ENCODE measurements at regions not wholly inside any gene's neighbourhood (a gene's known extent, or its start where the extent isn't known, plus 50 kb on each side); places are given as distances from the start of the nearest gene placed in this dataset.
A peak's percentile ranks its signal among the peaks of the same experiment; 100 is the strongest.

- Histone ChIP-seq H4K20me1 (ENCODE audit: insufficient read depth) (no peaks in the 10 kb centered on the region), H3K79me2 (replicated peaks; ENCODE audit: insufficient read depth, low read length) (no peaks in the 10 kb centered on the region), H3K9me2 (ENCODE audit: insufficient read depth, low read length) (no peaks in the 10 kb centered on the region), H3K27ac (ENCODE audit: low read length) (no peak overlapping the region), H2AFZ (ENCODE audit: low read depth, low read length) (no peak overlapping the region), H3K27me3 (ENCODE audit: insufficient read depth, low read depth, low read length) (no peaks in the 10 kb centered on the region), H3K4me3 (ENCODE audit: low read length) (no peak overlapping the region), H3K36me3 (ENCODE audit: insufficient read depth, low read length) (no peaks in the 10 kb centered on the region), H3F3A (ENCODE audit: insufficient read depth, low read length, poor library complexity, severe bottlenecking) (peaks cover 7% of the 10 kb centered on the region), H3K4me2 (ENCODE audit: low read length) (no peak overlapping the region), H3K9me3 (ENCODE audit: low read length) (no peaks in the 10 kb centered on the region), H3K9ac (ENCODE audit: low read length) (no peak overlapping the region)
- no peak for TF ChIP-seq EZH2 (IDR thresholded peaks at IDR 0.05; ENCODE audit: borderline replicate concordance, insufficient read depth, low read length, poor library complexity, severe bottlenecking)
- TF ChIP-seq TAF1 (IDR thresholded peaks at IDR 0.05; ENCODE audit: low read depth) = no peak
- no peak for TF ChIP-seq POLR2AphosphoS5 (IDR thresholded peaks at IDR 0.05)
- TF ChIP-seq RAD21 (conservative IDR thresholded peaks at IDR 0.05) = no peak
- no peak for TF ChIP-seq MXI1 (conservative IDR thresholded peaks at IDR 0.05; ENCODE audit: poor library complexity, severe bottlenecking)
- TF ChIP-seq CTCF (IDR thresholded peaks at IDR 0.05; ENCODE audit: poor library complexity, severe bottlenecking) = no peak
- no peak for TF ChIP-seq REST (IDR thresholded peaks at IDR 0.05; ENCODE audit: borderline replicate concordance)
- no peak for TF ChIP-seq EP300 (conservative IDR thresholded peaks at IDR 0.05; ENCODE audit: poor library complexity, severe bottlenecking)
- TF ChIP-seq SMC3 (conservative IDR thresholded peaks at IDR 0.05; ENCODE audit: poor library complexity) = no peak
Observed at GRCh38 chr12:98058213-98058612, 457.2 kb upstream of the TMPO start.

GRCh38 chr12:98058838-98059237 is 456.6 kb upstream of the TMPO start:
- Histone ChIP-seq H3K4me3 (ENCODE audit: low read length) (no peak overlapping the region), H3K27ac (ENCODE audit: low read length) (no peak overlapping the region), H3K9me2 (ENCODE audit: insufficient read depth, low read length) (no peaks in the 10 kb centered on the region), H3F3A (ENCODE audit: insufficient read depth, low read length, poor library complexity, severe bottlenecking) (peaks cover 7% of the 10 kb centered on the region), H4K20me1 (ENCODE audit: insufficient read depth) (no peaks in the 10 kb centered on the region), H3K9ac (ENCODE audit: low read length) (no peak overlapping the region), H3K4me2 (ENCODE audit: low read length) (no peak overlapping the region), H3K79me2 (replicated peaks; ENCODE audit: insufficient read depth, low read length) (no peaks in the 10 kb centered on the region), H3K9me3 (ENCODE audit: low read length) (no peaks in the 10 kb centered on the region), H3K36me3 (ENCODE audit: insufficient read depth, low read length) (no peaks in the 10 kb centered on the region), H2AFZ (ENCODE audit: low read depth, low read length) (no peak overlapping the region), H3K27me3 (ENCODE audit: insufficient read depth, low read depth, low read length) (no peaks in the 10 kb centered on the region)
- TF ChIP-seq CTCF (IDR thresholded peaks at IDR 0.05; ENCODE audit: poor library complexity, severe bottlenecking) (no peak), EP300 (conservative IDR thresholded peaks at IDR 0.05; ENCODE audit: poor library complexity, severe bottlenecking) (peak; percentile 71), TAF1 (IDR thresholded peaks at IDR 0.05; ENCODE audit: low read depth) (no peak), MXI1 (conservative IDR thresholded peaks at IDR 0.05; ENCODE audit: poor library complexity, severe bottlenecking) (no peak), EZH2 (IDR thresholded peaks at IDR 0.05; ENCODE audit: borderline replicate concordance, insufficient read depth, low read length, poor library complexity, severe bottlenecking) (no peak)

Measured in neural cell (in vitro differentiated cells).